IMR-90 (cell line): ENCODE measurements at regions not wholly inside any gene's neighbourhood (a gene's known extent, or its start where the extent isn't known, plus 50 kb on each side); places are given as distances from the start of the nearest gene placed in this dataset.

Experiments used
- ATAC-seq: fragments of 200-7000 bp; cut with Tn5 transposase; 2 replicates; pipeline ENCODE4 v1.9.1; 2020; ENCODE audit warnings: low read depth, mild to moderate bottlenecking, moderate library complexity
- BruUV-seq: library from RNA; stranded (reverse); fragments of 400-500 nt; replicated peaks from 2 replicates; lab custom pipeline; 2021; lab: Mats Ljungman, UMichigan
- CTCF ChIA-PET: fragments of 300-600 bp; formaldehyde crosslinking; extraction: SDS; loops from one replicate; lab custom pipeline; 2021; ENCODE audit warnings: antibody characterized with exemption; lab: Yijun Ruan, JAX
- POLR2A ChIA-PET: fragments of 300-600 bp; sonication (Branson Sonifier 250); formaldehyde crosslinking; loops from one replicate; lab custom pipeline; 2022; ENCODE audit warnings: antibody characterized with exemption; ENCODE audit not compliant: unreplicated experiment; lab: Charles Lee
- DNase-seq: peaks from one replicate; pipeline ENCODE4 v3.0.0; 2013
- H2AFZ ChIP-seq: replicated peaks from 2 replicates; pipeline ENCODE3; 2013; ENCODE audit warnings: low read length, mild to moderate bottlenecking; ENCODE audit not compliant: poor library complexity
- H2AK5ac ChIP-seq: 2 replicates; pipeline ENCODE4 v1.6.1; 2013; ENCODE audit warnings: low read depth, low read length, inconsistent platforms
- H2AK9ac ChIP-seq: replicated peaks from 2 replicates; pipeline ENCODE3; 2013; ENCODE audit warnings: mild to moderate bottlenecking, low read depth, low read length, moderate library complexity; ENCODE audit not compliant: poor library complexity
- H2BK120ac ChIP-seq: 2 replicates; pipeline ENCODE4 v1.6.1; 2013; ENCODE audit warnings: low read depth, low read length, inconsistent platforms
- H2BK15ac ChIP-seq: 3 replicates; pipeline ENCODE4 v1.6.1; 2013; ENCODE audit warnings: low read depth, low read length, inconsistent platforms
- H2BK20ac ChIP-seq: 2 replicates; pipeline ENCODE4 v1.6.1; 2013; ENCODE audit warnings: low read depth, mild to moderate bottlenecking, inconsistent platforms, low read length, moderate library complexity
- H2BK5ac ChIP-seq: 2 replicates; pipeline ENCODE4 v1.6.1; 2013; ENCODE audit warnings: mild to moderate bottlenecking, low read depth, low read length, inconsistent platforms; ENCODE audit not compliant: poor library complexity, severe bottlenecking
- H3K14ac ChIP-seq: replicated peaks from 2 replicates; pipeline ENCODE4 v1.6.1; 2013; ENCODE audit warnings: low read depth, low read length, inconsistent platforms
- H3K18ac ChIP-seq: 2 replicates; pipeline ENCODE4 v1.6.1; 2013; ENCODE audit warnings: low read depth, low read length, control low read depth
- H3K23ac ChIP-seq: 2 replicates; pipeline ENCODE4 v1.6.1; 2013; ENCODE audit warnings: low read depth, low read length, inconsistent platforms
- H3K27ac ChIP-seq: 2 replicates; pipeline ENCODE4 v1.5.1; 2013; ENCODE audit warnings: mild to moderate bottlenecking, control low read depth, low read length; ENCODE audit not compliant: insufficient read depth
- H3K27me3 ChIP-seq: 2 replicates; pipeline ENCODE4 v1.6.1; 2013; ENCODE audit warnings: low read length; ENCODE audit not compliant: control insufficient read depth, insufficient read depth
- H3K36me3 ChIP-seq: 2 replicates; pipeline ENCODE4 v1.6.1; 2013; ENCODE audit warnings: low read length, mixed read lengths; ENCODE audit not compliant: control insufficient read depth, insufficient read depth
- H3K4ac ChIP-seq: 2 replicates; pipeline ENCODE4 v1.6.1; 2013; ENCODE audit warnings: low read depth, low read length, inconsistent platforms
- H3K4me1 ChIP-seq: 2 replicates; pipeline ENCODE4 v1.6.1; 2013; ENCODE audit warnings: low read length, mixed read lengths; ENCODE audit not compliant: control insufficient read depth, insufficient read depth
- H3K4me2 ChIP-seq: 2 replicates; pipeline ENCODE4 v1.6.1; 2013; ENCODE audit warnings: low read depth, mild to moderate bottlenecking, control low read depth, low read length, moderate library complexity
- H3K4me3 ChIP-seq: 2 replicates; pipeline ENCODE4 v1.5.1; 2013; ENCODE audit warnings: low read depth, mild to moderate bottlenecking, control low read depth, low read length, moderate library complexity; ENCODE audit not compliant: insufficient read depth
- H3K56ac ChIP-seq: 2 replicates; pipeline ENCODE4 v1.6.1; 2013; ENCODE audit warnings: low read length, inconsistent platforms; ENCODE audit not compliant: insufficient read depth; ENCODE audit errors: extremely low read depth
- H3K79me1 ChIP-seq, 2 experiments: 2 replicates each; pipeline ENCODE4 v1.6.1; 2013; ENCODE audit warnings: low read length in 2 of 2, inconsistent platforms in 1 of 2, low read depth in 1 of 2
- H3K9ac ChIP-seq: 2 replicates; pipeline ENCODE4 v1.6.1; 2013; ENCODE audit warnings: low read depth, low read length, control low read depth
- H3K9me1 ChIP-seq: 2 replicates; pipeline ENCODE4 v1.6.1; 2013; ENCODE audit warnings: low read length, inconsistent platforms; ENCODE audit not compliant: insufficient read depth
- H3K9me3 ChIP-seq: 2 replicates; pipeline ENCODE4 v1.6.1; 2013; ENCODE audit warnings: low read length; ENCODE audit not compliant: control insufficient read depth, insufficient read depth
- H4K20me1 ChIP-seq: 2 replicates; pipeline ENCODE4 v1.6.1; 2013; ENCODE audit warnings: low read length, inconsistent platforms; ENCODE audit not compliant: insufficient read depth
- H4K5ac ChIP-seq: 2 replicates; pipeline ENCODE4 v1.6.1; 2013; ENCODE audit warnings: mild to moderate bottlenecking, low read depth, low read length, control low read depth
- H4K8ac ChIP-seq, 2 experiments: 2 replicates each; pipeline ENCODE4 v1.6.1; 2013; ENCODE audit warnings: low read depth in 2 of 2, low read length in 2 of 2, control low read depth in 1 of 2, inconsistent platforms in 1 of 2
- H4K91ac ChIP-seq: 2 replicates; pipeline ENCODE4 v1.6.1; 2013; ENCODE audit warnings: low read depth, low read length, inconsistent platforms; ENCODE audit not compliant: insufficient read depth
- BHLHE40 ChIP-seq: fragments of 150-350 bp; IDR thresholded peaks from 2 replicates; pipeline ENCODE4 v1.6.1; 2016; ENCODE audit warnings: mild to moderate bottlenecking, low read depth, low read length
- CEBPB ChIP-seq: IDR thresholded peaks from 2 replicates; pipeline ENCODE4 v1.6.1; 2012; ENCODE audit warnings: low read depth, low read length, improper control_type of control experiment
- CTCF ChIP-seq: conservative IDR thresholded peaks from 2 replicates; pipeline ENCODE4 v1.5.1; 2012; ENCODE audit warnings: mild to moderate bottlenecking, low read depth, low read length, improper control_type of control experiment
- ELK1 ChIP-seq: fragments of 150-350 bp; IDR thresholded peaks from 2 replicates; pipeline ENCODE4 v1.6.1; 2016; ENCODE audit warnings: low read depth, mild to moderate bottlenecking, low read length, moderate library complexity, borderline replicate concordance
- MAFK ChIP-seq: IDR thresholded peaks from 2 replicates; pipeline ENCODE4 v1.6.1; 2012; ENCODE audit warnings: low read depth, low read length, improper control_type of control experiment
- MAZ ChIP-seq: IDR thresholded peaks from 2 replicates; pipeline ENCODE4 v1.6.1; 2012; ENCODE audit warnings: low read depth, mild to moderate bottlenecking, low read length, improper control_type of control experiment, moderate library complexity, borderline replicate concordance
- MXI1 ChIP-seq: IDR thresholded peaks from 2 replicates; pipeline ENCODE4 v1.6.1; 2012; ENCODE audit warnings: low read depth, mild to moderate bottlenecking, low read length, moderate library complexity, borderline replicate concordance
- POLR2A ChIP-seq: IDR thresholded peaks from 2 replicates; pipeline ENCODE4 v1.6.1; 2012; ENCODE audit warnings: mild to moderate bottlenecking, low read depth, low read length
- RAD21 ChIP-seq: IDR thresholded peaks from 2 replicates; pipeline ENCODE4 v1.6.1; 2012; ENCODE audit warnings: low read length, improper control_type of control experiment
- RFX5 ChIP-seq: IDR thresholded peaks from 2 replicates; pipeline ENCODE4 v1.8.0; 2012; ENCODE audit warnings: low read depth, mild to moderate bottlenecking, low read length, moderate library complexity
- SMC3 ChIP-seq: fragments of 150-350 bp; IDR thresholded peaks from 2 replicates; pipeline ENCODE4 v1.6.1; 2016; ENCODE audit warnings: low read depth, mild to moderate bottlenecking, antibody characterized with exemption, low read length, moderate library complexity
- USF2 ChIP-seq: fragments of 150-350 bp; IDR thresholded peaks from 2 replicates; pipeline ENCODE4 v1.6.1; 2017; ENCODE audit warnings: mild to moderate bottlenecking, antibody characterized with exemption, low read length, low read depth
- WGBS, 2 experiments: methylation state at CpG; one replicate each; pipeline versions ENCODE4 v1.1.5 to v1.1.7; 2013; ENCODE audit warnings: missing lambda C conversion rate in 2 of 2; ENCODE audit not compliant: insufficient read length in 1 of 2; ENCODE audit errors: extremely low coverage in 2 of 2; 5-methylcytosine and 5-hydroxymethylcytosine counted together
- dilution Hi-C: fragments of 300-500 bp; cut with HindIII; formaldehyde crosslinking; loops from one replicate; pipeline ENCODE4 v1.14.3; 2018; ENCODE audit warnings: low sequenced_read_pairs; ENCODE audit not compliant: unreplicated experiment
- in situ Hi-C: fragments of 300-500 bp; cut with MboI; formaldehyde crosslinking; loops from 3 replicates; pipeline ENCODE4 v1.14.3; 2019; ENCODE audit warnings: low sequenced_read_pairs, inconsistent platforms, mixed read lengths
- intact Hi-C: fragments of 100-400 bp; cut with micrococcal nuclease; formaldehyde crosslinking; loops from 2 replicates; pipeline ENCODE4 v1.10.0; 2022

- Histone ChIP-seq H4K91ac (no peak overlapping the region), H3K4me1 (peaks cover 31% of the 10 kb centered on the region), H3K4ac (no peak overlapping the region), H2BK15ac (no peak overlapping the region), H4K5ac (no peak overlapping the region), H3K23ac (no peak overlapping the region), H2AK9ac (no peak overlapping the region), H3K79me1 (peaks cover 58 to 93% of the 10 kb centered on the region in 2 experiments), H3K9me1 (peaks cover 38% of the 10 kb centered on the region), H3K56ac (no peak overlapping the region), H3K18ac (peak overlapping the region; percentile 13; the same call in 1 of the 2 replicates), H3K4me3 (no peak overlapping the region), H3K9ac (0 out of 2 replicates have a peak overlapping the region, but pooled peaks have one; percentile 32), H3K27ac (no peak overlapping the region), H2BK120ac (no peak overlapping the region), H4K8ac (no peak overlapping the region; a peak in 1 of 4 replicates), H4K20me1 (peaks cover 79% of the 10 kb centered on the region), H3K4me2 (no peak overlapping the region), H2AK5ac (peak overlapping the region; percentile 60), H3K27me3 (no peaks in the 10 kb centered on the region), H2BK5ac (peak overlapping the region; percentile 42), H2AFZ (no peak overlapping the region), H3K14ac (peak overlapping the region; percentile 70; the same call in 1 of the 2 replicates), H3K9me3 (no peaks in the 10 kb centered on the region), H3K36me3 (peaks cover 5% of the 10 kb centered on the region; the same call in 1 of the 2 replicates), H2BK20ac (no peak overlapping the region)
- dilution Hi-C loops = no loop called here
- WGBS, 2 experiments = no CpG with 5 or more reads among the region's 2 CpGs
- ChIA-PET POLR2A (no interaction called here), CTCF (interaction anchor here (1.2 kb wide), 1 partner anchor 67 kb away, joined by 3 read pairs; no protein-coding TSS in a partner anchor)
- DNase-seq (no peak), ATAC-seq (no peak)
- TF ChIP-seq SMC3 = no peak
- TF ChIP-seq MAFK = no peak
- no peak for TF ChIP-seq MAZ
- TF ChIP-seq MXI1 = no peak
- TF ChIP-seq USF2 = no peak
- no peak for TF ChIP-seq ELK1
- TF ChIP-seq BHLHE40 = no peak
- no peak for TF ChIP-seq RFX5
- no peak for TF ChIP-seq CTCF
- no peak for TF ChIP-seq CEBPB
- no peak for TF ChIP-seq POLR2A
- TF ChIP-seq RAD21 = no peak
- in situ Hi-C loops = no loop called here
- intact Hi-C loops = no loop called here
- no TSS peak for BruUV-seq
Measured at GRCh38 chr1:201726700-201727099, 102.3 kb upstream of the IPO9 start.
